ENCODE measurements at regions not wholly inside any gene's neighbourhood (a gene's known extent, or its start where the extent isn't known, plus 50 kb on each side); places are given as distances from the start of the nearest gene placed in this dataset.

GRCh38 chr9:134991808-134992754 lies 74.4 kb upstream of the FCN1 start:
- no peak overlapping the region for H3K4me3 ChIP-seq (ENCODE audit: low read depth, low read length)
- CTCF ChIA-PET = no interaction called here

GRCh38 chr9:134992755-134993124 lies 75.0 kb upstream of the FCN1 start:
- H3K27me3 ChIP-seq (ENCODE audit: control insufficient read depth, insufficient read depth, low read length) = no peaks in the 10 kb centered on the region
- no peaks in the 10 kb centered on the region for H3K36me3 ChIP-seq (ENCODE audit: control insufficient read depth, insufficient read depth, low read length)
- POLR2A ChIA-PET = no interaction called here
- TF ChIP-seq, protein P1, sequence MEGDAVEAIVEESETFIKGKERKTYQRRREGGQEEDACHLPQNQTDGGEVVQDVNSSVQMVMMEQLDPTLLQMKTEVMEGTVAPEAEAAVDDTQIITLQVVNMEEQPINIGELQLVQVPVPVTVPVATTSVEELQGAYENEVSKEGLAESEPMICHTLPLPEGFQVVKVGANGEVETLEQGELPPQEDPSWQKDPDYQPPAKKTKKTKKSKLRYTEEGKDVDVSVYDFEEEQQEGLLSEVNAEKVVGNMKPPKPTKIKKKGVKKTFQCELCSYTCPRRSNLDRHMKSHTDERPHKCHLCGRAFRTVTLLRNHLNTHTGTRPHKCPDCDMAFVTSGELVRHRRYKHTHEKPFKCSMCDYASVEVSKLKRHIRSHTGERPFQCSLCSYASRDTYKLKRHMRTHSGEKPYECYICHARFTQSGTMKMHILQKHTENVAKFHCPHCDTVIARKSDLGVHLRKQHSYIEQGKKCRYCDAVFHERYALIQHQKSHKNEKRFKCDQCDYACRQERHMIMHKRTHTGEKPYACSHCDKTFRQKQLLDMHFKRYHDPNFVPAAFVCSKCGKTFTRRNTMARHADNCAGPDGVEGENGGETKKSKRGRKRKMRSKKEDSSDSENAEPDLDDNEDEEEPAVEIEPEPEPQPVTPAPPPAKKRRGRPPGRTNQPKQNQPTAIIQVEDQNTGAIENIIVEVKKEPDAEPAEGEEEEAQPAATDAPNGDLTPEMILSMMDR (IDR thresholded peaks at IDR 0.05; ENCODE audit: insufficient read depth, low read depth, low read length) = no peak
- CTCF ChIA-PET = no interaction called here
- DNase-seq (ENCODE audit: low read depth) = no peak
- H3K4me3 ChIP-seq (ENCODE audit: low read depth, low read length) = no peak overlapping the region

More at GRCh38 chr9:134991808-134992754, 74.4 kb upstream of the FCN1 start:
- POLR2A ChIA-PET = no interaction called here
- Histone ChIP-seq H3K27me3 (ENCODE audit: control insufficient read depth, insufficient read depth, low read length) (no peaks in the 10 kb centered on the region), H3K36me3 (ENCODE audit: control insufficient read depth, insufficient read depth, low read length) (no peaks in the 10 kb centered on the region)
- DNase-seq (ENCODE audit: low read depth) = no peak
- TF ChIP-seq, protein P1 (IDR thresholded peaks at IDR 0.05; ENCODE audit: insufficient read depth, low read depth, low read length) = no peak

GRCh38 chr9:134993416-134993815 lies 75.7 kb upstream of the FCN1 start:
- CTCF ChIA-PET = no interaction called here
- POLR2A ChIA-PET = no interaction called here
- TF ChIP-seq, protein P1 (IDR thresholded peaks at IDR 0.05; ENCODE audit: insufficient read depth, low read depth, low read length) = no peak
- no peak for DNase-seq (ENCODE audit: low read depth)
- H3K36me3 ChIP-seq (ENCODE audit: control insufficient read depth, insufficient read depth, low read length) = no peaks in the 10 kb centered on the region
- no peak overlapping the region for H3K4me3 ChIP-seq (ENCODE audit: low read depth, low read length)
- no peaks in the 10 kb centered on the region for H3K27me3 ChIP-seq (ENCODE audit: control insufficient read depth, insufficient read depth, low read length)

DNA sequence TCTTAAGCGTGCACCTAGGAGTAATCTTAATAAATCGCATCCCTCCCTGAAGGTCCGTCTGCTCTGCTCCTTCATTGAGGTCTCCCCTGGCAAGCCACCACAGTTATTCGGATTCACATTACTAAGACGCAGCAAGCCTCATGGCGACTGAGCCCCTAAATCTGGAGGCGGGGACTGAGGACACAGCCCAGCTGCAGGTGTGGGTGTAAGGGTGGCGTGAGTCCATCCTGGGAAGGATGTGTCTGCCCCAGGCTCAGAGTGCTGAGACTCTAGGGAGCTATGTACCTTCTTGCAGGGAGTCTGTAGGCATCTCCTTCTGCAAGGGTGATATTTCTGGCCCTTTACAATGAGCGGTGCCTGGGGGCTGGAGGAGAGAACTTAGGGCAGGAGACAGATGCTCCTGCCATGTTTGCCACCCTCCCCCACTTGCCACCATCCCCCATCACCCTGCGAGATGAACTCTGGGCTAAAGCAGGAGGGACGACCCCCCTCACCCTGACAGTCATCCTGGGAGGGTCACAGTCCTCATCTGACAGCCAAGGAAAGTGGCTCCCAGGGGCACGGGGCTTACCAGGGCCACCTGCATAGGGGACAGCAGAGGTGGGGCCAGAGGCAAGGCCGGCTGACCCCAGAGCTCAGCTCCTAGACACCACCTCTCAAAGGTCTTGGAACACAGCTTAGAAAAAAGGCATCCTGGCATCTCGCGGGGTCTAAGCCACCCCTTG lies 76.4 kb upstream of the FCN1 start:
- DNase-seq (ENCODE audit: low read depth) = no peak

More for the DNA sequence above, 76.4 kb upstream of the FCN1 start:
- CTCF ChIA-PET = no interaction called here
- no peaks in the 10 kb centered on the region for H3K36me3 ChIP-seq (ENCODE audit: control insufficient read depth, insufficient read depth, low read length)
- TF ChIP-seq, protein P1 (IDR thresholded peaks at IDR 0.05; ENCODE audit: insufficient read depth, low read depth, low read length) = no peak
- POLR2A ChIA-PET = no interaction called here
- no peak overlapping the region for H3K4me3 ChIP-seq (ENCODE audit: low read depth, low read length)
- H3K27me3 ChIP-seq (ENCODE audit: control insufficient read depth, insufficient read depth, low read length) = no peaks in the 10 kb centered on the region
